WTC11 (cell line): ENCODE measurements at regions not wholly inside any gene's neighbourhood (a gene's known extent, or its start where the extent isn't known, plus 50 kb on each side); places are given as distances from the start of the nearest gene placed in this dataset.

Experiments
- ATAC-seq: fragments of 200-7000 bp; cut with Tn5 transposase; 2 replicates; pipeline ENCODE4 v1.10.0; 2021; ENCODE audit warnings: mild to moderate bottlenecking, moderate library complexity
- CTCF ChIA-PET: fragments of 300-600 bp; sonication (Branson Sonifier 250); formaldehyde crosslinking; loops from one replicate; lab custom pipeline; 2021; ENCODE audit warnings: antibody characterized with exemption; lab: Charles Lee
- POLR2A ChIA-PET: fragments of 350-600 bp; sonication (Branson Sonifier 250); formaldehyde crosslinking; loops from one replicate; lab custom pipeline; 2021; ENCODE audit warnings: antibody characterized with exemption; lab: Charles Lee
- DNase-seq: peaks from one replicate; pipeline ENCODE4 v3.0.0; 2021; ENCODE audit warnings: low spot score
- H3K27ac Mint-ChIP-seq: 2 replicates; pipeline ENCODE4 v1.8.0; 2021; ENCODE audit warnings: mixed read lengths
- H3K27me3 Mint-ChIP-seq: 2 replicates; pipeline ENCODE4 v1.8.0; 2021; ENCODE audit warnings: low read depth, mild to moderate bottlenecking, moderate library complexity, mixed read lengths
- H3K36me3 Mint-ChIP-seq: 2 replicates; pipeline ENCODE4 v1.8.0; 2021; ENCODE audit warnings: mixed read lengths
- H3K4me1 Mint-ChIP-seq: 2 replicates; pipeline ENCODE4 v1.8.0; 2022; ENCODE audit warnings: mixed read lengths
- H3K4me3 Mint-ChIP-seq: 2 replicates; pipeline ENCODE4 v1.8.0; 2021; ENCODE audit warnings: mild to moderate bottlenecking, moderate library complexity, mixed read lengths
- H3K9me3 Mint-ChIP-seq: 2 replicates; pipeline ENCODE4 v1.8.0; 2021; ENCODE audit warnings: mixed read lengths
- ATF1 ChIP-seq: sonication (generic); formaldehyde crosslinking; IDR thresholded peaks from 2 replicates; pipeline ENCODE4 v1.8.1; 2023; ENCODE audit warnings: mild to moderate bottlenecking, moderate library complexity, missing genetic modification reagents
- ATF2 ChIP-seq: sonication (generic); formaldehyde crosslinking; IDR thresholded peaks from 2 replicates; pipeline ENCODE4 v1.8.1; 2022; ENCODE audit warnings: low read depth, missing genetic modification reagents, borderline replicate concordance
- E2F1 ChIP-seq: sonication (generic); formaldehyde crosslinking; IDR thresholded peaks from 2 replicates; pipeline ENCODE4 v1.8.0; 2022; ENCODE audit warnings: mild to moderate bottlenecking, missing genetic modification reagents
- FOXK1 ChIP-seq: sonication (generic); formaldehyde crosslinking; IDR thresholded peaks from 2 replicates; pipeline ENCODE4 v1.8.0; 2022; ENCODE audit warnings: mild to moderate bottlenecking, moderate library complexity, missing genetic modification reagents
- HMGA2 ChIP-seq: fragments of 250-450 bp; sonication (Bioruptor Pico); IDR thresholded peaks from 2 replicates; pipeline ENCODE4 v1.4.0; 2021; ENCODE audit warnings: mild to moderate bottlenecking, moderate library complexity
- HMGXB4 ChIP-seq: sonication (generic); formaldehyde crosslinking; IDR thresholded peaks from 2 replicates; pipeline ENCODE4 v1.8.1; 2023; ENCODE audit warnings: mild to moderate bottlenecking, moderate library complexity, missing genetic modification reagents
- KAT7 ChIP-seq: sonication (generic); formaldehyde crosslinking; IDR thresholded peaks from 2 replicates; pipeline ENCODE4 v1.8.1; 2023; ENCODE audit warnings: missing genetic modification reagents, mild to moderate bottlenecking, borderline replicate concordance
- MAX ChIP-seq: sonication (generic); formaldehyde crosslinking; IDR thresholded peaks from 2 replicates; pipeline ENCODE4 v1.8.0; 2022; ENCODE audit warnings: mild to moderate bottlenecking, missing genetic modification reagents
- NFATC4 ChIP-seq: fragments of 250-450 bp; sonication (Bioruptor Pico); IDR thresholded peaks from 2 replicates; pipeline ENCODE4 v1.9.0; 2021; ENCODE audit warnings: mild to moderate bottlenecking
- NR2C2 ChIP-seq: sonication (generic); formaldehyde crosslinking; IDR thresholded peaks from 2 replicates; pipeline ENCODE4 v1.8.0; 2022; ENCODE audit warnings: mild to moderate bottlenecking, missing genetic modification reagents
- PRRX2 ChIP-seq: fragments of 250-450 bp; sonication (Bioruptor Pico); IDR thresholded peaks from 2 replicates; pipeline ENCODE4 v1.8.0; 2021; ENCODE audit warnings: mild to moderate bottlenecking
- RELA ChIP-seq: sonication (generic); formaldehyde crosslinking; IDR thresholded peaks from 2 replicates; pipeline ENCODE4 v1.8.1; 2022; ENCODE audit warnings: missing genetic modification reagents, mild to moderate bottlenecking, borderline replicate concordance
- SMAD3 ChIP-seq: sonication (generic); formaldehyde crosslinking; IDR thresholded peaks from 2 replicates; pipeline ENCODE4 v1.8.0; 2022; ENCODE audit warnings: missing genetic modification reagents, mild to moderate bottlenecking, borderline replicate concordance
- SMAD4 ChIP-seq: sonication (generic); formaldehyde crosslinking; IDR thresholded peaks from 2 replicates; pipeline ENCODE4 v1.8.0; 2022; ENCODE audit warnings: mild to moderate bottlenecking, missing genetic modification reagents
- SOX15 ChIP-seq: fragments of 250-450 bp; sonication (Bioruptor Pico); IDR thresholded peaks from 2 replicates; pipeline ENCODE4 v1.9.0; 2021; ENCODE audit warnings: mild to moderate bottlenecking
- SP1 ChIP-seq: sonication (generic); formaldehyde crosslinking; conservative IDR thresholded peaks from 2 replicates; pipeline ENCODE4 v1.8.1; 2022; ENCODE audit warnings: missing genetic modification reagents
- TP53 ChIP-seq: sonication (generic); formaldehyde crosslinking; IDR thresholded peaks from 2 replicates; pipeline ENCODE4 v1.8.1; 2023; ENCODE audit warnings: mild to moderate bottlenecking, missing genetic modification reagents
- USF2 ChIP-seq: sonication (generic); formaldehyde crosslinking; IDR thresholded peaks from 2 replicates; pipeline ENCODE4 v1.8.1; 2023; ENCODE audit warnings: mild to moderate bottlenecking, missing genetic modification reagents, moderate library complexity
- ZNF121 ChIP-seq: sonication (generic); formaldehyde crosslinking; IDR thresholded peaks from 2 replicates; pipeline ENCODE4 v1.8.0; 2023; ENCODE audit warnings: missing genetic modification reagents
- ZNF138 ChIP-seq: sonication (generic); formaldehyde crosslinking; conservative IDR thresholded peaks from 2 replicates; pipeline ENCODE4 v1.8.1; 2022; ENCODE audit warnings: mild to moderate bottlenecking, moderate library complexity, missing genetic modification reagents
- ZNF219 ChIP-seq: sonication (generic); formaldehyde crosslinking; IDR thresholded peaks from 2 replicates; pipeline ENCODE4 v1.8.0; 2023; ENCODE audit warnings: missing genetic modification reagents, mild to moderate bottlenecking, borderline replicate concordance
- ZNF396 ChIP-seq: fragments of 250-450 bp; sonication (Bioruptor Pico); IDR thresholded peaks from 2 replicates; pipeline ENCODE4 v1.8.0; 2021; ENCODE audit warnings: mild to moderate bottlenecking, moderate library complexity, borderline replicate concordance
- ZNF416 ChIP-seq: fragments of 250-450 bp; sonication (Bioruptor Pico); IDR thresholded peaks from 2 replicates; pipeline ENCODE4 v1.9.0; 2021; ENCODE audit warnings: mild to moderate bottlenecking, inconsistent platforms
- ZNF425 ChIP-seq: fragments of 250-450 bp; sonication (Bioruptor Pico); conservative IDR thresholded peaks from 2 replicates; pipeline ENCODE4 v1.9.0; 2021; ENCODE audit warnings: mild to moderate bottlenecking
- ZNF512 ChIP-seq: sonication (generic); formaldehyde crosslinking; IDR thresholded peaks from 2 replicates; pipeline ENCODE4 v1.8.1; 2022; ENCODE audit warnings: missing genetic modification reagents, borderline replicate concordance

- TF ChIP-seq SP1 (CRISPR knock-in tag), result no peak
- no peak for TF ChIP-seq ZNF396 (CRISPR knock-in tag)
- no peak for TF ChIP-seq ZNF416
- no peak for TF ChIP-seq ZNF121 (CRISPR knock-in tag)
- TF ChIP-seq RELA (CRISPR knock-in tag), result no peak
- no peak for TF ChIP-seq PRRX2
- TF ChIP-seq HMGA2 (CRISPR knock-in tag), result no peak
- TF ChIP-seq NR2C2 (CRISPR knock-in tag), result no peak
These were observed 487.2 kb downstream of the RPS24 start (continued) for GRCh38 chr10:78520737-78521430.

- POLR2A ChIA-PET, result no interaction called here
- no peak for TF ChIP-seq ZNF416
- no peak for TF ChIP-seq E2F1 (CRISPR knock-in tag)
- TF ChIP-seq ZNF425 (CRISPR knock-in tag), result no peak
- TF ChIP-seq ATF2, result no peak
- TF ChIP-seq ZNF512 (CRISPR knock-in tag), result no peak
- no peak for TF ChIP-seq SMAD4
- TF ChIP-seq NR2C2 (CRISPR knock-in tag), result no peak
- TF ChIP-seq FOXK1 (CRISPR knock-in tag), result no peak
- no peak for TF ChIP-seq KAT7
- no peak for TF ChIP-seq MAX (CRISPR knock-in tag)
- TF ChIP-seq SMAD3 (CRISPR knock-in tag), result no peak
- TF ChIP-seq SOX15 (CRISPR knock-in tag), result no peak
- Mint-ChIP-seq H3K27ac (no peak overlapping the region), H3K4me1 (peaks cover 8% of the 10 kb centered on the region), H3K27me3 (no peaks in the 10 kb centered on the region; the same call in 1 of the 2 replicates), H3K36me3 (no peaks in the 10 kb centered on the region), H3K4me3 (no peak overlapping the region), H3K9me3 (peaks cover 15% of the 10 kb centered on the region; the same call in 1 of the 2 replicates)
- CTCF ChIA-PET, result no interaction called here
- ATAC-seq, result no peak
- DNase-seq, result no peak
These were observed 489.8 kb downstream of the RPS24 start for GRCh38 chr10:78523453-78523852.

- peaks cover 15% of the 10 kb centered on the region; the same call in 1 of the 2 replicates for H3K9me3 Mint-ChIP-seq
- no peak overlapping the region for H3K4me3 Mint-ChIP-seq
- CTCF ChIA-PET, result no interaction called here
- POLR2A ChIA-PET, result no interaction called here
- no peak for ATAC-seq
- H3K36me3 Mint-ChIP-seq, result no peaks in the 10 kb centered on the region
- H3K27ac Mint-ChIP-seq, result no peak overlapping the region
- no peak for DNase-seq
- peaks cover 17% of the 10 kb centered on the region for H3K4me1 Mint-ChIP-seq
- H3K27me3 Mint-ChIP-seq, result no peaks in the 10 kb centered on the region
- TF ChIP-seq ATF1 (no peak), ZNF219 (no peak), USF2 (CRISPR knock-in tag) (no peak), ZNF138 (CRISPR knock-in tag) (no peak), HMGXB4 (no peak), NFATC4 (CRISPR knock-in tag) (no peak), TP53 (CRISPR knock-in tag) (no peak)
These were observed 490.7 kb downstream of the RPS24 start for GRCh38 chr10:78524342-78524741.
